Psoas muscle (tissue), 7 donors: ENCODE measurements at regions not wholly inside any gene's neighbourhood (a gene's known extent, or its start where the extent isn't known, plus 50 kb on each side); places are given as distances from the start of the nearest gene placed in this dataset.

ENCODE experiments used
- ATAC-seq, 4 donors: fragments of 200-7000 bp; cut with Tn5 transposase; one replicate each; pipeline ENCODE4 v1.9.1; 2020; ENCODE audit warnings: moderate library complexity in 3 of 4, mild to moderate bottlenecking in 2 of 4
- DNase-seq, 2 donors: peaks; one replicate each; pipeline ENCODE4 v3.0.0-alpha.2; 2020
- H3K27ac ChIP-seq: fragments of 200-600 bp; one replicate; pipeline ENCODE4 v1.8.0; 2022
- H3K27me3 ChIP-seq, 3 donors: fragments of 200-600 bp in 1 of 3; one replicate each; pipeline versions ENCODE4 v1.6.1 to v1.8.0; 2013 to 2022; ENCODE audit warnings: low read length in 2 of 3, mild to moderate bottlenecking in 2 of 3, moderate library complexity in 1 of 3; ENCODE audit not compliant: insufficient read depth in 3 of 3
- H3K36me3 ChIP-seq, 2 donors: fragments of 200-600 bp in 1 of 2; one replicate each; pipeline versions ENCODE4 v1.6.1 to v1.8.0; 2013 to 2022; ENCODE audit warnings: low read depth in 1 of 2, mild to moderate bottlenecking in 1 of 2, moderate library complexity in 1 of 2; ENCODE audit not compliant: insufficient read depth in 1 of 2
- H3K4me1 ChIP-seq: fragments of 200-600 bp; one replicate; pipeline ENCODE4 v1.8.0; 2022
- H3K4me3 ChIP-seq: fragments of 200-600 bp; one replicate; pipeline ENCODE4 v1.8.0; 2022; ENCODE audit warnings: mild to moderate bottlenecking
- H3K9me3 ChIP-seq: fragments of 200-600 bp; one replicate; pipeline ENCODE4 v1.8.0; 2022
- CTCF ChIP-seq: fragments of 200-600 bp; IDR thresholded peaks from one replicate; pipeline ENCODE4 v1.8.0; 2022; ENCODE audit warnings: antibody characterized with exemption
- WGBS, 3 donors: extraction: QIAGEN DNeasy Blood & Tissue Kit; methylation state at CpG; one replicate each; pipeline versions ENCODE4 v1.1.6 to v1.1.7; 2013; 5-methylcytosine and 5-hydroxymethylcytosine counted together
- intact Hi-C, 2 donors: fragments of 100-400 bp; cut with DNase I; formaldehyde crosslinking; loops; one replicate each; pipeline versions ENCODE4 v1.11.0 to v1.14.2; 2022
- donor health status: healthy with polysubstance abuse.
- donor health status: DM: no; HTN: no; CAD: no; lungs with moderate emphysema.
- donor health status: Bipolar disorder and iron deficiency.
- donor health status: healthy.
- donor health status: DM: yes; HTN: yes; CAD: no.
- donor health status: DM: no; HTN: no; CAD: no.
- donor health status: DM: yes; HTN: yes; CAD: no.

DNA sequence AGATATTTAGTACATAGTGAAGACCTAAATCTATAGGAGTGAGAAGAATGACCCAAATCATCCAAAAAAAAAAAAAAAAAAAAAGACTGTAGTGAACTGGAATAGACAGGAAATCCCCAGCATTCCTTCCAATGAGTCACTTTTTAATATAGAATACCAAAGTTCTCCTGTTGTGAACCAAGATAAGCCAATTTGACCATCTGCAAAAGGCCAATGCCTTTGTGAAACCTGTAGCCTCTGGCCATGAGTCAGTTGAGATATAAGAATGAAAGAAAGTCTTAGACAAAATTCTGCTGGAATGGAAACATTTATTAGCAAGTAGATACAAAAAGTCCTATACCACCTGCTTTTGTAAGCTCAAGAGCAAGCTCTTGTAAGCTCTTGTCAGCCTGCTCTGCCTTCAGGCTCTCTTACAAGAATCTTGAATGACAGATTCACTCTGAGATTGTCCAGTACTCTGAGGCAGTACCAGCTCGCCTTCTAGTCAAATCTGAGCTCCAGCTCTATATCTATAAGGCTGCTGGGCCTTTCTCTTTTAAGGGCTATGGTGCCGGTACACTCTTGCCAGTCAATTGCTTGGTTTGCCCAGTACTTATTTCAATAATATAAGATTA lies 243.0 kb upstream of the TMTC1 start:
- 88 to 96% (median 95%) methylated on average over 2 of the region's 2 CpGs for whole genome bisulfite sequencing, 3 donors
- DNase-seq (no peak), ATAC-seq (no peak)
- Histone ChIP-seq H3K27ac (no peak overlapping the region), H3K4me1 (no peaks in the 10 kb centered on the region), H3K36me3 (no peaks in the 10 kb centered on the region), H3K9me3 (no peaks in the 10 kb centered on the region), H3K27me3 (no peaks in the 10 kb centered on the region), H3K4me3 (no peak overlapping the region)
- intact Hi-C loops = no loop called here
- no peak for TF ChIP-seq CTCF

DNA sequence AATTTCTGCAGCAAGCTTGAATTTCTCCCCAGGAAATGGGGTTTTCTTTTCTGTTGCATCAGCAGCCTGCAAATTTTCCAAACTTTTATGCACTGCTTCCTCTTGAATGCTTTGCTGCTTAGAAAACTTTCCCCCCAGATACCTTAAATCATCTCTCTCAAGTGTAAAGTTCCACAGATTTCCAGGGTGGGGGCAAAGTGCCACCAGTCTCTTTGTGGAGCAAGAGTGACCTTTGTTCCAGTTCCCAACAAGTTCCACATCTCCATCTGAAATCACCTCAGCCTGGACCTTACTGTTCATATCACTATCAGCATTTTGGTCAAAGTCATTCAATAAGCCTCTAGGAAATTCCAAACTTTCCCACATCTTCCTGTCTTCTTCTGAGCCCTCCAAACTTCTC lies 241.6 kb upstream of the TMTC1 start:
- no peaks in the 10 kb centered on the region for H3K4me1 ChIP-seq
- no peak overlapping the region for H3K27ac ChIP-seq
- H3K9me3 ChIP-seq = no peaks in the 10 kb centered on the region
- ATAC-seq (no peak), DNase-seq (no peak)
- intact Hi-C loops = no loop called here
- H3K4me3 ChIP-seq = no peak overlapping the region
- TF ChIP-seq CTCF = no peak
- H3K27me3 ChIP-seq = no peaks in the 10 kb centered on the region
- H3K36me3 ChIP-seq = no peaks in the 10 kb centered on the region

DNA sequence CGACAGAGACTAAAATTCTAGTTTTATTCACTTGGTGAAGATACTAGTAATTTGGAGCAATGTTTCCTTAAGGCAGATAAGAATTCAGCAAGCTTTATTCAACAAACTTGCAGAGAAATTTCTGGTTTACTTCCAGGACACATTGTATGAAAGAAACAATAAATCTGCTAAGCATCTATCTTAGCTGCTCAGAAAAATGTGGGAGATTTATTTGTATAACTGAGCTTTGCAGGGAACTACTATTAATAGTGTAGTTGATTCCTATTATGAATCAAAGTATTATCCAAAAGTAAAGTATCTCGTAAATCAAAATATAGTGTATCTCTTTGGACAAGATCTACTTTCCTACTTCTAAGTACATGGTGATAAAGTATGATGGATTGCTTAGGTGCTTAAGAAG lies 239.4 kb upstream of the TMTC1 start:
- 90 to 94% (median 92%) methylated on average over 2 of the region's 2 CpGs for WGBS, 3 donors
- DNase-seq = no peak
- Histone ChIP-seq H3K27me3 (no peaks in the 10 kb centered on the region), H3K36me3 (no peaks in the 10 kb centered on the region), H3K4me3 (no peak overlapping the region), H3K27ac (no peak overlapping the region), H3K9me3 (no peaks in the 10 kb centered on the region), H3K4me1 (no peaks in the 10 kb centered on the region)
- TF ChIP-seq CTCF = no peak
- intact Hi-C loops = no loop called here
- ATAC-seq = no peak

GRCh38 chr12:30021051-30021833 lies 237.5 kb upstream of the TMTC1 start:
- Histone ChIP-seq H3K4me1 (no peaks in the 10 kb centered on the region), H3K4me3 (no peak overlapping the region), H3K27ac (no peak overlapping the region), H3K27me3 (no peaks in the 10 kb centered on the region), H3K36me3 (no peaks in the 10 kb centered on the region), H3K9me3 (no peaks in the 10 kb centered on the region)
- DNase-seq (no peak), ATAC-seq (no peak)
- TF ChIP-seq CTCF = no peak
- intact Hi-C loops = no loop called here
- WGBS, 3 donors = 62 to 72% (median 64%) methylated on average over 2 of the region's 2 CpGs
